ENCODE measurements at regions not wholly inside any gene's neighbourhood (a gene's known extent, or its start where the extent isn't known, plus 50 kb on each side); places are given as distances from the start of the nearest gene placed in this dataset.

DNA sequence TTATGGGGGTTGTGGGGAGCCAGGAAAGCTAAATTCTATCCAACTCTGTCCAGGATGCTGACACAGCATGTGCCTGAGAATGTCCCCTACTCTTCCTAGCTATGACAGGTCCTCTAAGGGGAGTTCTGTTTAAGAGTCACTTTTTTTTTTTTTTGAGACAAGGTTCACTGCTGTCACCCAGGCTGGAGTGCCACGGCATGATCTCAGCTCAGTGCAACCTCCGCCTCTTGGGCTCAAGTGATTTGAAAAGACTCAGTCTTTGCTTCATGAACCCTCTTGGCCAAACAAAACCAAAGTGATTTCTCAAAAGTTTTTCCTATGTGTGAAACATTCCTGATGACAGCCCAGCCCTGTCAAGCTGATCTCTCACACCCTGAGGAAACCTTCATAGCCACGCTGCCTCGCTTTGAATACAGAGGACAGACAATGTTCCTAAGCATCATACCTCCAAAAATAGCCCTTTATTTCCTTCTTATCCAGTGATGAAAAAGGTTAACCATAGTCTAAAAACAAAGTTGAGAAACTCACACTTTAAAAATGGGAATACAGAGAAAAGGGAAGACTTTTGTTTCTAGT is 105.5 kb upstream of the PROK2 start:
- no peak for TF ChIP-seq POLR2AphosphoS5 (IDR thresholded peaks at IDR 0.05; ENCODE audit: low read depth, low read length)
- no peak for TF ChIP-seq POU2F2 (IDR thresholded peaks at IDR 0.05; ENCODE audit: low read depth, low read length)
- no peak for TF ChIP-seq POLR2A (IDR thresholded peaks at IDR 0.05; ENCODE audit: low read depth, low read length)
- TF ChIP-seq TAF1 (IDR thresholded peaks at IDR 0.05; ENCODE audit: low read depth, low read length): no peak
- TF ChIP-seq SPI1 (IDR thresholded peaks at IDR 0.05; ENCODE audit: low read depth, low read length): no peak

Measured in GM12891 (cell line).